Ishikawa (cell line): ENCODE measurements at regions not wholly inside any gene's neighbourhood (a gene's known extent, or its start where the extent isn't known, plus 50 kb on each side); places are given as distances from the start of the nearest gene placed in this dataset.

Source experiments
- CREB1 ChIP-seq: IDR thresholded peaks from 2 replicates; pipeline ENCODE4 v1.6.1; 2012; ENCODE audit warnings: low read depth
- EP300 ChIP-seq: IDR thresholded peaks from 2 replicates; pipeline ENCODE4 v1.6.1; 2012; ENCODE audit warnings: borderline replicate concordance
- MAX ChIP-seq: IDR thresholded peaks from 2 replicates; pipeline ENCODE4 v1.6.1; 2012
- REST ChIP-seq: IDR thresholded peaks from 2 replicates; pipeline ENCODE4 v1.6.1; 2012; ENCODE audit warnings: low read depth, mild to moderate bottlenecking

GRCh38 chr9:21570643-21571275 is 88.6 kb upstream of the IFNE start:
- TF ChIP-seq MAX (no peak), REST (no peak), EP300 (no peak), CREB1 (no peak)
